ENCODE measurements at regions not wholly inside any gene's neighbourhood (a gene's known extent, or its start where the extent isn't known, plus 50 kb on each side); places are given as distances from the start of the nearest gene placed in this dataset.

DNA sequence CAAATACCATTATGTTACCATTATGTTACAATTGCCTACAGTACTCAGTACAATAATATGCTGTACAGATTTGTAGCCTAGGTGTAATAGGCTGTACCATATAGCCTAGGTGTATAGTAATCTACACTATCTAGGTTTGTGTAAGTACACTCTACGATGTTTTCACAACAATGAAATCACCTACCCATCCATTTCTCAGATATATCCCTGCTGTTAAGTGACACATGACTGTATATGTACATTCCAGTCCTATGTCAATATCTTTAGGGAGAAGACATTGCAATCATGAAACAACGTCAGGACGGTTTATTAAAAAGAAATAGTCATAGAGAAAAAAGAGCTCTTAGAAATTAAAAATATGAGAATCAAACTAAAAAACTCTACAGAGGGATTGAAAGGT, 119.0 kb upstream of the CDC42EP3 start:
- TF ChIP-seq, protein P1, sequence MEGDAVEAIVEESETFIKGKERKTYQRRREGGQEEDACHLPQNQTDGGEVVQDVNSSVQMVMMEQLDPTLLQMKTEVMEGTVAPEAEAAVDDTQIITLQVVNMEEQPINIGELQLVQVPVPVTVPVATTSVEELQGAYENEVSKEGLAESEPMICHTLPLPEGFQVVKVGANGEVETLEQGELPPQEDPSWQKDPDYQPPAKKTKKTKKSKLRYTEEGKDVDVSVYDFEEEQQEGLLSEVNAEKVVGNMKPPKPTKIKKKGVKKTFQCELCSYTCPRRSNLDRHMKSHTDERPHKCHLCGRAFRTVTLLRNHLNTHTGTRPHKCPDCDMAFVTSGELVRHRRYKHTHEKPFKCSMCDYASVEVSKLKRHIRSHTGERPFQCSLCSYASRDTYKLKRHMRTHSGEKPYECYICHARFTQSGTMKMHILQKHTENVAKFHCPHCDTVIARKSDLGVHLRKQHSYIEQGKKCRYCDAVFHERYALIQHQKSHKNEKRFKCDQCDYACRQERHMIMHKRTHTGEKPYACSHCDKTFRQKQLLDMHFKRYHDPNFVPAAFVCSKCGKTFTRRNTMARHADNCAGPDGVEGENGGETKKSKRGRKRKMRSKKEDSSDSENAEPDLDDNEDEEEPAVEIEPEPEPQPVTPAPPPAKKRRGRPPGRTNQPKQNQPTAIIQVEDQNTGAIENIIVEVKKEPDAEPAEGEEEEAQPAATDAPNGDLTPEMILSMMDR (IDR thresholded peaks at IDR 0.05), result no peak
- TF ChIP-seq POLR2A (IDR thresholded peaks at IDR 0.05) (no peak), POLR2AphosphoS5 (IDR thresholded peaks at IDR 0.05) (no peak)

Measured in prostate gland (tissue), 2 donors.